ENCODE measurements at regions not wholly inside any gene's neighbourhood (a gene's known extent, or its start where the extent isn't known, plus 50 kb on each side); places are given as distances from the start of the nearest gene placed in this dataset.

DNA sequence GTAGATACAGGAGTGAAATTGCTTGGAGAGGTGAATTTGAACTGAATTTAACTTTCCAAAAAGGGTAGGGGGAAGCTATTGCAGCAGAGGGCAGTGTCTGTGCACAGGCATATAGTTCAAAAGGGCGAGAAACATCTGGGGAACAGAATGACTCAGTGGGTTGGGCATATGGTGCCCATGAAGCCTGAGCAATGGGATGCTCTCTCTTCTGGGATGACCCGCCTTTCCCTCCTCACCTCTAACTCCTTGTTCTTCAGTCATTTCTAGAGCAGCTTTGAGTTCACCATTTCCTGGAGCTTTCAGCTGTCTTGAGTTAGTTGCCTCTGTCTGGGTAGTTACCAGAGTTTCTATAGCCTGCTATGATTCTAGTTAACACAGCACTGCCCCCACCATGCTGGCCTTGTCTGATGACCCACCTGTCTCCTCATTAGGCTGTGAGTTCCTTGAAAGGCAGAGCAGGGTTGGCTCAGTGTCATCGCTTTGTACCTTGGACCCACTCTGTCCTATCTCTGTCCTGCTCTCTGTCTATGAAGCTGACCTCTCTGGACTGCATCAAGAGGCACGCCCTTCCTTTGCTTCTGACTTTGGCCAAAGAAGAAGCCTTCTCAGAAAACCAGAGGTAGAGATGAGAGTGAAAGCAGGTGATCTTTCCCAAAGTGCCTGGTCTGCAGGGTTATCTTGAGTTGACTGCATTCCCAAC, 299.6 kb upstream of the KLF4 start:
- TF ChIP-seq, protein P1, sequence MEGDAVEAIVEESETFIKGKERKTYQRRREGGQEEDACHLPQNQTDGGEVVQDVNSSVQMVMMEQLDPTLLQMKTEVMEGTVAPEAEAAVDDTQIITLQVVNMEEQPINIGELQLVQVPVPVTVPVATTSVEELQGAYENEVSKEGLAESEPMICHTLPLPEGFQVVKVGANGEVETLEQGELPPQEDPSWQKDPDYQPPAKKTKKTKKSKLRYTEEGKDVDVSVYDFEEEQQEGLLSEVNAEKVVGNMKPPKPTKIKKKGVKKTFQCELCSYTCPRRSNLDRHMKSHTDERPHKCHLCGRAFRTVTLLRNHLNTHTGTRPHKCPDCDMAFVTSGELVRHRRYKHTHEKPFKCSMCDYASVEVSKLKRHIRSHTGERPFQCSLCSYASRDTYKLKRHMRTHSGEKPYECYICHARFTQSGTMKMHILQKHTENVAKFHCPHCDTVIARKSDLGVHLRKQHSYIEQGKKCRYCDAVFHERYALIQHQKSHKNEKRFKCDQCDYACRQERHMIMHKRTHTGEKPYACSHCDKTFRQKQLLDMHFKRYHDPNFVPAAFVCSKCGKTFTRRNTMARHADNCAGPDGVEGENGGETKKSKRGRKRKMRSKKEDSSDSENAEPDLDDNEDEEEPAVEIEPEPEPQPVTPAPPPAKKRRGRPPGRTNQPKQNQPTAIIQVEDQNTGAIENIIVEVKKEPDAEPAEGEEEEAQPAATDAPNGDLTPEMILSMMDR (IDR thresholded peaks at IDR 0.05) = no peak
- no peak for TF ChIP-seq EP300 (IDR thresholded peaks at IDR 0.05; ENCODE audit: low read depth)
- TF ChIP-seq POLR2A (IDR thresholded peaks at IDR 0.05) = no peak
- TF ChIP-seq POLR2AphosphoS5 (IDR thresholded peaks at IDR 0.05) = no peak

Data from transverse colon (tissue), 4 donors.